Mesenchymal stem cell (in vitro differentiated cells and primary cell): ENCODE measurements at regions not wholly inside any gene's neighbourhood (a gene's known extent, or its start where the extent isn't known, plus 50 kb on each side); places are given as distances from the start of the nearest gene placed in this dataset.

Experiments
- DNase-seq: peaks from one replicate; pipeline ENCODE4 v3.0.0-alpha.2; 2013
- H2AFZ ChIP-seq: one replicate; pipeline ENCODE4 v1.6.1; 2013; ENCODE audit warnings: low read depth, mild to moderate bottlenecking, control low read depth, inconsistent platforms, low read length, moderate library complexity
- H2AK5ac ChIP-seq: 2 replicates; pipeline ENCODE4 v1.6.1; 2013; ENCODE audit warnings: low read length, moderate library complexity, mild to moderate bottlenecking, inconsistent platforms; ENCODE audit not compliant: severe bottlenecking
- H2BK120ac ChIP-seq: one replicate; pipeline ENCODE4 v1.6.1; 2013; ENCODE audit warnings: low read depth, mild to moderate bottlenecking, inconsistent platforms, low read length, moderate library complexity
- H2BK12ac ChIP-seq, 2 experiments: one replicate each; pipeline ENCODE4 v1.6.1; 2013; ENCODE audit warnings: inconsistent platforms in 2 of 2, low read length in 2 of 2, mild to moderate bottlenecking in 2 of 2, moderate library complexity in 2 of 2, control low read depth in 1 of 2
- H2BK15ac ChIP-seq: one replicate; pipeline ENCODE4 v1.6.1; 2013; ENCODE audit warnings: mild to moderate bottlenecking, low read depth, inconsistent platforms; ENCODE audit not compliant: poor library complexity, severe bottlenecking
- H2BK5ac ChIP-seq: 2 replicates; pipeline ENCODE4 v1.6.1; 2013; ENCODE audit warnings: low read depth, mild to moderate bottlenecking, low read length, control low read depth, inconsistent platforms; ENCODE audit not compliant: poor library complexity, severe bottlenecking
- H3K14ac ChIP-seq, 2 experiments: one replicate each; pipeline ENCODE4 v1.6.1; 2013; ENCODE audit warnings: inconsistent platforms in 2 of 2, low read length in 2 of 2, control low read depth in 1 of 2, mild to moderate bottlenecking in 1 of 2, moderate library complexity in 1 of 2
- H3K18ac ChIP-seq, 2 experiments: one replicate each; pipeline ENCODE4 v1.6.1; 2013; ENCODE audit warnings: inconsistent platforms in 2 of 2, low read length in 2 of 2, control low read depth in 1 of 2, low read depth in 1 of 2, mild to moderate bottlenecking in 1 of 2
- H3K23ac ChIP-seq, 2 experiments: one replicate each; pipeline ENCODE4 v1.6.1; 2013; ENCODE audit warnings: inconsistent platforms in 2 of 2, low read length in 2 of 2, mild to moderate bottlenecking in 2 of 2, moderate library complexity in 2 of 2, control low read depth in 1 of 2
- H3K27ac ChIP-seq: 2 replicates; pipeline ENCODE4 v1.5.1; 2013; ENCODE audit warnings: mild to moderate bottlenecking, moderate library complexity, low read length, control low read depth, inconsistent platforms; ENCODE audit not compliant: poor library complexity, severe bottlenecking
- H3K27me3 ChIP-seq, 2 experiments: 2 replicates each; pipeline versions ENCODE4 v1.6.1 to v1.7.0; 2013; ENCODE audit warnings: low read length in 2 of 2, mild to moderate bottlenecking in 2 of 2, moderate library complexity in 2 of 2, control low read depth in 1 of 2, inconsistent platforms in 1 of 2; ENCODE audit not compliant: control insufficient read depth in 1 of 2, insufficient read depth in 1 of 2
- H3K36me3 ChIP-seq, 2 experiments: 2 replicates each; pipeline versions ENCODE4 v1.6.1 to v1.7.0; 2013; ENCODE audit warnings: low read length in 2 of 2, control low read depth in 1 of 2, inconsistent platforms in 1 of 2, low read depth in 1 of 2, mild to moderate bottlenecking in 1 of 2; ENCODE audit not compliant: insufficient read depth in 2 of 2, control insufficient read depth in 1 of 2
- H3K4ac ChIP-seq, 2 experiments: one replicate each; pipeline ENCODE4 v1.6.1; 2013; ENCODE audit warnings: inconsistent platforms in 2 of 2, low read length in 2 of 2, mild to moderate bottlenecking in 2 of 2, moderate library complexity in 2 of 2, control low read depth in 1 of 2, low read depth in 1 of 2
- H3K4me1 ChIP-seq: 2 replicates; pipeline ENCODE4 v1.6.1; 2013; ENCODE audit warnings: low read depth, low read length, control low read depth; ENCODE audit not compliant: control insufficient read depth, insufficient read depth
- H3K4me2 ChIP-seq: 2 replicates; pipeline ENCODE4 v1.6.1; 2013; ENCODE audit warnings: low read length, mild to moderate bottlenecking, inconsistent platforms; ENCODE audit not compliant: poor library complexity, severe bottlenecking
- H3K4me3 ChIP-seq, 2 experiments: 2 replicates each; pipeline versions ENCODE4 v1.5.1 to v1.7.0; 2013; ENCODE audit warnings: low read length in 2 of 2, mild to moderate bottlenecking in 2 of 2, control low read depth in 1 of 2, low read depth in 1 of 2; ENCODE audit not compliant: insufficient read depth in 1 of 2
- H3K79me1 ChIP-seq: replicated peaks from 2 replicates; pipeline ENCODE4 v1.6.1; 2013; ENCODE audit warnings: mild to moderate bottlenecking, control low read depth, low read length, inconsistent platforms; ENCODE audit not compliant: poor library complexity, severe bottlenecking
- H3K9ac ChIP-seq: 2 replicates; pipeline ENCODE4 v1.7.0; 2013; ENCODE audit warnings: mild to moderate bottlenecking, low read length, moderate library complexity
- H3K9me3 ChIP-seq: 2 replicates; pipeline ENCODE4 v1.7.0; 2013; ENCODE audit warnings: mild to moderate bottlenecking, low read length; ENCODE audit not compliant: control insufficient read depth
- H4K8ac ChIP-seq: one replicate; pipeline ENCODE4 v1.6.1; 2013; ENCODE audit warnings: inconsistent platforms, mild to moderate bottlenecking, low read length, moderate library complexity
- H4K91ac ChIP-seq: one replicate; pipeline ENCODE4 v1.6.1; 2013; ENCODE audit warnings: mild to moderate bottlenecking, low read length, inconsistent platforms
- WGBS: methylation state at CpG from one replicate; pipeline ENCODE4 v1.1.7; 2013; ENCODE audit warnings: mixed read lengths; 5-methylcytosine and 5-hydroxymethylcytosine counted together

GRCh38 chr6:66355471-66355870 lies 648.4 kb upstream of the EYS start:
- Histone ChIP-seq H3K4me2 (no peak overlapping the region), H3K4me3 (no peak overlapping the region), H4K8ac (no peak overlapping the region), H2BK15ac (no peak overlapping the region), H3K9me3 (no peaks in the 10 kb centered on the region), H4K91ac (no peak overlapping the region), H3K79me1 (no peaks in the 10 kb centered on the region), H2BK5ac (no peak overlapping the region), H2BK12ac (no peak overlapping the region), H3K9ac (no peak overlapping the region), H3K27me3 (no peaks in the 10 kb centered on the region), H3K23ac (no peak overlapping the region), H3K36me3 (no peaks in the 10 kb centered on the region), H3K14ac (no peak overlapping the region), H2BK120ac (no peak overlapping the region), H3K4me1 (no peaks in the 10 kb centered on the region), H2AFZ (no peak overlapping the region), H3K27ac (no peak overlapping the region), H2AK5ac (no peak overlapping the region), H3K4ac (no peak overlapping the region), H3K18ac (no peak overlapping the region)
- DNase-seq = no peak
- 25% methylated on average over 1 of the region's 1 CpG for WGBS

GRCh38 chr6:66344796-66345195 lies 637.8 kb upstream of the EYS start:
- Histone ChIP-seq H2AFZ (no peak overlapping the region), H2BK5ac (no peak overlapping the region), H2AK5ac (no peak overlapping the region), H3K4me1 (no peaks in the 10 kb centered on the region), H3K4me3 (no peak overlapping the region), H3K23ac (no peak overlapping the region), H3K27me3 (no peaks in the 10 kb centered on the region), H3K9ac (no peak overlapping the region), H3K79me1 (no peaks in the 10 kb centered on the region), H3K36me3 (no peaks in the 10 kb centered on the region), H3K4me2 (no peak overlapping the region), H2BK12ac (no peak overlapping the region), H2BK120ac (no peak overlapping the region), H3K18ac (no peak overlapping the region), H3K9me3 (no peaks in the 10 kb centered on the region), H4K8ac (no peak overlapping the region), H3K4ac (no peak overlapping the region), H4K91ac (no peak overlapping the region), H3K27ac (no peak overlapping the region), H2BK15ac (no peak overlapping the region), H3K14ac (no peak overlapping the region)
- DNase-seq = no peak
- WGBS = 58% methylated on average over 2 of the region's 2 CpGs

- no peaks in the 10 kb centered on the region for H3K79me1 ChIP-seq
- no peak overlapping the region for H2BK15ac ChIP-seq
- H2BK120ac ChIP-seq = no peak overlapping the region
- H3K9ac ChIP-seq = no peak overlapping the region
- no peak overlapping the region for H3K4ac ChIP-seq
- no peak overlapping the region for H3K4me2 ChIP-seq
- H4K8ac ChIP-seq = no peak overlapping the region
- no peak overlapping the region for H3K18ac ChIP-seq
- H4K91ac ChIP-seq = no peak overlapping the region
- no peak for DNase-seq
- H2BK5ac ChIP-seq = no peak overlapping the region
- H3K4me3 ChIP-seq = no peak overlapping the region
- H2AK5ac ChIP-seq = no peak overlapping the region
- no CpG with 5 or more reads among the region's 1 CpG for WGBS
- H2AFZ ChIP-seq = no peak overlapping the region
- no peaks in the 10 kb centered on the region for H3K27me3 ChIP-seq
- no peaks in the 10 kb centered on the region for H3K36me3 ChIP-seq
- H3K23ac ChIP-seq = no peak overlapping the region
- no peaks in the 10 kb centered on the region for H3K9me3 ChIP-seq
- H3K4me1 ChIP-seq = no peaks in the 10 kb centered on the region
- no peak overlapping the region for H2BK12ac ChIP-seq
- no peak overlapping the region for H3K27ac ChIP-seq
- H3K14ac ChIP-seq = no peak overlapping the region
These were observed 633.7 kb upstream of the EYS start for GRCh38 chr6:66340736-66341135.

- Histone ChIP-seq H3K4ac (no peak overlapping the region), H2BK12ac (no peak overlapping the region), H3K4me3 (no peak overlapping the region), H3K27ac (no peak overlapping the region), H3K23ac (no peak overlapping the region), H2BK120ac (no peak overlapping the region), H3K4me2 (no peak overlapping the region), H2AK5ac (no peak overlapping the region), H2BK15ac (no peak overlapping the region), H3K4me1 (no peaks in the 10 kb centered on the region), H4K8ac (no peak overlapping the region), H3K9ac (no peak overlapping the region), H3K9me3 (no peaks in the 10 kb centered on the region), H3K79me1 (no peaks in the 10 kb centered on the region), H2AFZ (no peak overlapping the region), H3K36me3 (no peaks in the 10 kb centered on the region), H3K14ac (no peak overlapping the region), H4K91ac (no peak overlapping the region), H3K18ac (no peak overlapping the region), H2BK5ac (no peak overlapping the region), H3K27me3 (no peaks in the 10 kb centered on the region)
- no peak for DNase-seq
- 71% methylated on average over 1 of the region's 1 CpG for WGBS
These were observed 629.1 kb upstream of the EYS start for GRCh38 chr6:66336176-66336575.
